OCI-LY3 (cell line): ENCODE measurements at regions not wholly inside any gene's neighbourhood (a gene's known extent, or its start where the extent isn't known, plus 50 kb on each side); places are given as distances from the start of the nearest gene placed in this dataset.

ENCODE experiments used
- H2AFZ ChIP-seq: fragments of 200-600, 300-600 bp; shearing (Covaris generic); 2 replicates; pipeline ENCODE4 v1.6.0; 2014; ENCODE audit warnings: antibody characterized with exemption, low read depth, low read length
- H3K27ac ChIP-seq: fragments of 200-600, 300-600 bp; sonication (generic); 2 replicates; pipeline ENCODE4 v1.5.1; 2014; ENCODE audit warnings: mild to moderate bottlenecking, low read length, moderate library complexity, mixed read lengths
- H3K27me3 ChIP-seq: fragments of 200-600, 300-600 bp; sonication (generic); 2 replicates; pipeline ENCODE4 v1.6.1; 2014; ENCODE audit warnings: low read depth, low read length, mixed read lengths
- H3K36me3 ChIP-seq: fragments of 200-600, 300-600 bp; sonication (generic); replicated peaks from 2 replicates; pipeline ENCODE3; 2014; ENCODE audit warnings: low read depth, low read length, mixed read lengths
- H3K4me1 ChIP-seq: fragments of 300-600, 200-600 bp; sonication (generic); 2 replicates; pipeline ENCODE4 v1.6.1; 2014; ENCODE audit warnings: low read length, mixed read lengths
- H3K4me2 ChIP-seq: fragments of 200-600, 300-600 bp; sonication (generic); 2 replicates; pipeline ENCODE4 v1.6.1; 2014; ENCODE audit warnings: low read length, mixed read lengths
- H3K4me3 ChIP-seq: fragments of 300-600, 200-600 bp; sonication (generic); 2 replicates; pipeline ENCODE4 v1.5.1; 2014; ENCODE audit warnings: antibody characterized with exemption, mild to moderate bottlenecking, low read length, moderate library complexity
- H3K79me2 ChIP-seq: fragments of 300-600, 200-600 bp; shearing (Covaris generic); 2 replicates; pipeline ENCODE4 v1.6.1; 2014; ENCODE audit warnings: mild to moderate bottlenecking, low read length, mixed read lengths
- H3K9ac ChIP-seq: fragments of 300-600, 200-600 bp; shearing (Covaris generic); 2 replicates; pipeline ENCODE4 v1.6.0; 2014; ENCODE audit warnings: mild to moderate bottlenecking, low read length, moderate library complexity
- H3K9me3 ChIP-seq: fragments of 200-600, 300-600 bp; shearing (Covaris generic); 2 replicates; pipeline ENCODE4 v1.6.1; 2014; ENCODE audit warnings: low read length, mixed read lengths; ENCODE audit not compliant: insufficient read depth
- H4K20me1 ChIP-seq: fragments of 200-600, 300-600 bp; sonication (generic); 2 replicates; pipeline ENCODE4 v1.6.1; 2016; ENCODE audit warnings: low read length, mixed read lengths; ENCODE audit not compliant: insufficient read depth
- EZH2phosphoT487 ChIP-seq: fragments of 200-600 bp; shearing (Covaris generic); IDR thresholded peaks from 2 replicates; pipeline ENCODE4 v1.6.1; 2018; ENCODE audit warnings: antibody characterized with exemption, mixed run types, low read depth
- TF ChIP-seq, protein P1 (sequence below): fragments of 200-600, 300-600 bp; sonication (generic); IDR thresholded peaks from 2 replicates; pipeline ENCODE4 v1.5.1; 2014; ENCODE audit warnings: antibody characterized with exemption, low read length, low read depth

DNA sequence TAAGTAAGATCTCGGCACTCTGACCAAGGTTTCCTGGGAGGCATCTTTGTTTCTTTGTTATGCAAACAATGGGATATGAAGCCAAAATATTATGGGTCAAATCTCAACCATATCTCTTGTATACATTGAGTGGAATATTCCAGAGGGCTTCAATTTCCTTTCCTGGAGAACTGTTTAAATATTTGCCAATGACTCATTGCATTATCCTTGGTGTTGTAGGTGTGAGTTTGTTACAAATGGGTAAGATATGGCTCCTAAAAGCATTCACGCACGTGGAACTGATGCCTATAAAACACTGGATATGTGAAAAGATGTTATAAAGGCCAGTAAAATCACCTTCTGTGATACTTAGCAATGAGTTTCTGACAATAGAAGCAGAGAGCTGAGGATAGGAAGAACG is 150.5 kb upstream of the WDR1 start:
- Histone ChIP-seq H3K4me2 (no peak overlapping the region), H3K27ac (no peak overlapping the region), H3K79me2 (no peaks in the 10 kb centered on the region), H3K4me3 (no peak overlapping the region), H3K4me1 (no peaks in the 10 kb centered on the region), H2AFZ (no peak overlapping the region), H3K27me3 (peaks cover 21% of the 10 kb centered on the region), H4K20me1 (no peaks in the 10 kb centered on the region), H3K9me3 (no peaks in the 10 kb centered on the region), H3K36me3 (no peaks in the 10 kb centered on the region), H3K9ac (no peak overlapping the region)
- TF ChIP-seq EZH2phosphoT487, result no peak
- TF ChIP-seq, protein P1, sequence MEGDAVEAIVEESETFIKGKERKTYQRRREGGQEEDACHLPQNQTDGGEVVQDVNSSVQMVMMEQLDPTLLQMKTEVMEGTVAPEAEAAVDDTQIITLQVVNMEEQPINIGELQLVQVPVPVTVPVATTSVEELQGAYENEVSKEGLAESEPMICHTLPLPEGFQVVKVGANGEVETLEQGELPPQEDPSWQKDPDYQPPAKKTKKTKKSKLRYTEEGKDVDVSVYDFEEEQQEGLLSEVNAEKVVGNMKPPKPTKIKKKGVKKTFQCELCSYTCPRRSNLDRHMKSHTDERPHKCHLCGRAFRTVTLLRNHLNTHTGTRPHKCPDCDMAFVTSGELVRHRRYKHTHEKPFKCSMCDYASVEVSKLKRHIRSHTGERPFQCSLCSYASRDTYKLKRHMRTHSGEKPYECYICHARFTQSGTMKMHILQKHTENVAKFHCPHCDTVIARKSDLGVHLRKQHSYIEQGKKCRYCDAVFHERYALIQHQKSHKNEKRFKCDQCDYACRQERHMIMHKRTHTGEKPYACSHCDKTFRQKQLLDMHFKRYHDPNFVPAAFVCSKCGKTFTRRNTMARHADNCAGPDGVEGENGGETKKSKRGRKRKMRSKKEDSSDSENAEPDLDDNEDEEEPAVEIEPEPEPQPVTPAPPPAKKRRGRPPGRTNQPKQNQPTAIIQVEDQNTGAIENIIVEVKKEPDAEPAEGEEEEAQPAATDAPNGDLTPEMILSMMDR, result no peak

DNA sequence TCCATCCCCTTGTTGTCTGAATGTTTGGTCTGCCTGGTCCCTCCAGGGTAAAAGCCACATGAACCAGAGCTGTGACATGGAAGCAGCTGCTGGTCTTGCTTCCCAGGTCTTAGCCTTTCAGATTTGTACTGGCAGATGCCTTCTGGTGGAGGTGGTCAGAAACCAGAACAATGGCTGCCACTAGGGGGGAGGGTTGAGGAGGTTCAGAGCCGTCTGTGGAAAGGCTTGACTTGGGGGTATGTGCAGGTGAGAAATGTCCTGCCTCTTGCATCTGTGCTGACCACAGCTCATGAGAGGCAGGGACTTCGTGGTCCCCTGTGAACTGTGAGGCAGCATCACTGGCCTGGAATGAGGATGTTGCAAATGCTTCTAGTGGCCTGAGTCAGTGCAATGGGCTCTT is 144.2 kb upstream of the WDR1 start:
- no peaks in the 10 kb centered on the region for H3K79me2 ChIP-seq
- no peak overlapping the region for H3K4me2 ChIP-seq
- no peak overlapping the region for H3K4me3 ChIP-seq
- no peaks in the 10 kb centered on the region for H3K4me1 ChIP-seq
- H3K36me3 ChIP-seq, result no peaks in the 10 kb centered on the region
- no peaks in the 10 kb centered on the region for H4K20me1 ChIP-seq
- no peak overlapping the region for H2AFZ ChIP-seq
- peaks cover 27% of the 10 kb centered on the region; the same call in 1 of the 2 replicates for H3K27me3 ChIP-seq
- no peak overlapping the region for H3K9ac ChIP-seq
- TF ChIP-seq, protein P1, result no peak
- TF ChIP-seq EZH2phosphoT487, result no peak
- no peak overlapping the region for H3K27ac ChIP-seq
- H3K9me3 ChIP-seq, result no peaks in the 10 kb centered on the region

DNA sequence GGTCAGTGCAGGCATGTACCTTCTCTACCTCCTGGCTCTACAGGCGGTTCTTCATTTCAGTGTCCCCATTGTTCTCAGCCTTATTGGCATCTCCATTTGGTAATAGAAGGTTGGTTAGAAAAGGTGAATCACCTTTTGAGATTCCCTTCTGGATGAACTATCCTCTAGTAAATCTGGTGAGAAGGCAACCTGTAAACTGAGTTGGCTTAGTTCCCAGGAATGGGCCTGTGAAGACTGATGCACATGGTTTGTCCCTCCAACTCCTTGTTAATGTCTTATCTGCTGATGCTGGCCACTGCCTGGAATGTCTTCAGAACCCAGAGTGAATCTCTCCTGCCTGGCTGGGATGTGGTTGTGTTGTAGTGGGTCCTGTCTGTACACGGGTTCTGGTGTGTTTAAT is 143.4 kb upstream of the WDR1 start:
- peaks cover 30% of the 10 kb centered on the region; the same call in 1 of the 2 replicates for H3K27me3 ChIP-seq
- no peak overlapping the region for H3K27ac ChIP-seq
- H3K4me2 ChIP-seq, result no peak overlapping the region
- TF ChIP-seq, protein P1, result no peak
- TF ChIP-seq EZH2phosphoT487, result no peak
- H3K36me3 ChIP-seq, result no peaks in the 10 kb centered on the region
- no peaks in the 10 kb centered on the region for H4K20me1 ChIP-seq
- H2AFZ ChIP-seq, result no peak overlapping the region
- no peak overlapping the region for H3K4me3 ChIP-seq
- H3K79me2 ChIP-seq, result no peaks in the 10 kb centered on the region
- H3K4me1 ChIP-seq, result no peaks in the 10 kb centered on the region
- no peak overlapping the region for H3K9ac ChIP-seq
- H3K9me3 ChIP-seq, result no peaks in the 10 kb centered on the region

DNA sequence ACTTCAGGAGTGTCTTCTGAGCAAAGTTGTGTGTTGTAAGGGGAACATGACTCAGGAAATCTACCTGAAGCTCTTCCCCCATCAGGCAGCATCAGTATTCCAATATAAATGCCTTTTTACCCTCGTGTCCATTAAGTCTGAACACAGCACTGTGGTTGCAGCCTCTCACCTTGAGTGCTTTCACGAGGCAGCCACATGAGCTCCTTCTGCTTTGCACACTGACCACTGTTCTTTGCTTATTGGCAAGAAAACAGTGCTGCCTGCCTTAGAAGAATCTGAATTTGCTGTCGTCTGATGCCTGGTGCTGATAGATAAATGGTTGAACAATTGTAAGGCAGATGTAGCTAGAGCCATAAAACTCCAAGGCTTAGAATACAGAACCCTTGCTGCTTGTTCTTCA is 139.6 kb upstream of the WDR1 start:
- Histone ChIP-seq H3K4me1 (no peaks in the 10 kb centered on the region), H3K27me3 (peaks cover 45% of the 10 kb centered on the region), H3K79me2 (no peaks in the 10 kb centered on the region), H3K4me3 (no peak overlapping the region), H2AFZ (no peak overlapping the region), H3K9ac (no peak overlapping the region), H3K4me2 (no peak overlapping the region), H3K36me3 (no peaks in the 10 kb centered on the region), H3K27ac (no peak overlapping the region), H3K9me3 (no peaks in the 10 kb centered on the region), H4K20me1 (no peaks in the 10 kb centered on the region)
- TF ChIP-seq, protein P1, result no peak
- TF ChIP-seq EZH2phosphoT487, result no peak
